ENCODE measurements at regions not wholly inside any gene's neighbourhood (a gene's known extent, or its start where the extent isn't known, plus 50 kb on each side); places are given as distances from the start of the nearest gene placed in this dataset.

GRCh38 chr6:27805347-27805746 is 106.8 kb downstream of the OR2B2 start:
- dilution Hi-C loops (cut with HindIII; ENCODE audit: low sequenced_read_pairs, unreplicated experiment): no loop called here
- no peak overlapping the region for H4K5ac ChIP-seq (ENCODE audit: low read depth, low read length)
- no peak overlapping the region for H3K56ac ChIP-seq (ENCODE audit: extremely low read depth, insufficient read depth, low read length)
- no peak overlapping the region for H2BK120ac ChIP-seq (ENCODE audit: low read depth, low read length)
- no peak overlapping the region for H3K18ac ChIP-seq (ENCODE audit: low read depth, low read length)
- 100% methylated on average over 1 of the region's 2 CpGs; no CpG with 5 or more reads in 1 of the 2 experiments for WGBS, 2 experiments (ENCODE audit: extremely low coverage in 2 of 2, insufficient read length in 1 of 2)
- POLR2A ChIA-PET (ENCODE audit: unreplicated experiment): no interaction called here
- no TSS peak for BruUV-seq (replicated peaks)
- H3K9me1 ChIP-seq (ENCODE audit: insufficient read depth, low read length): peaks cover 4% of the 10 kb centered on the region; the same call in 1 of the 2 replicates
- H3K27me3 ChIP-seq (ENCODE audit: control insufficient read depth, insufficient read depth, low read length): no peaks in the 10 kb centered on the region
- H4K91ac ChIP-seq (ENCODE audit: insufficient read depth, low read depth, low read length): no peak overlapping the region
- H4K20me1 ChIP-seq (ENCODE audit: insufficient read depth, low read length): no peaks in the 10 kb centered on the region
- H3K4me3 ChIP-seq (ENCODE audit: insufficient read depth, low read depth, low read length): no peak overlapping the region
- no peak overlapping the region for H4K8ac ChIP-seq (ENCODE audit: low read depth in 2 of 2, low read length in 2 of 2)
- no peak overlapping the region for H3K4ac ChIP-seq (ENCODE audit: low read depth, low read length)
- no peak for ATAC-seq (ENCODE audit: low read depth)
- CTCF ChIA-PET: no interaction called here
- H3K4me1 ChIP-seq (ENCODE audit: control insufficient read depth, insufficient read depth, low read length): peaks cover 2% of the 10 kb centered on the region
- H2BK5ac ChIP-seq (ENCODE audit: low read depth, low read length, poor library complexity, severe bottlenecking): no peak overlapping the region
- H3K9ac ChIP-seq (ENCODE audit: low read depth, low read length): no peak overlapping the region
- TF ChIP-seq POLR2A (IDR thresholded peaks at IDR 0.05; ENCODE audit: low read depth, low read length) (no peak), USF2 (IDR thresholded peaks at IDR 0.05; ENCODE audit: low read depth, low read length) (no peak), NFE2L2 (IDR thresholded peaks at IDR 0.05; ENCODE audit: low read depth, low read length) (no peak), CHD1 (IDR thresholded peaks at IDR 0.05; ENCODE audit: low read depth, low read length) (no peak), RCOR1 (IDR thresholded peaks at IDR 0.05; ENCODE audit: insufficient replicate concordance, low read length) (no peak), BHLHE40 (IDR thresholded peaks at IDR 0.05; ENCODE audit: low read depth, low read length) (no peak), MAZ (IDR thresholded peaks at IDR 0.05; ENCODE audit: borderline replicate concordance, low read depth, low read length) (no peak)
- TF ChIP-seq, protein P1, sequence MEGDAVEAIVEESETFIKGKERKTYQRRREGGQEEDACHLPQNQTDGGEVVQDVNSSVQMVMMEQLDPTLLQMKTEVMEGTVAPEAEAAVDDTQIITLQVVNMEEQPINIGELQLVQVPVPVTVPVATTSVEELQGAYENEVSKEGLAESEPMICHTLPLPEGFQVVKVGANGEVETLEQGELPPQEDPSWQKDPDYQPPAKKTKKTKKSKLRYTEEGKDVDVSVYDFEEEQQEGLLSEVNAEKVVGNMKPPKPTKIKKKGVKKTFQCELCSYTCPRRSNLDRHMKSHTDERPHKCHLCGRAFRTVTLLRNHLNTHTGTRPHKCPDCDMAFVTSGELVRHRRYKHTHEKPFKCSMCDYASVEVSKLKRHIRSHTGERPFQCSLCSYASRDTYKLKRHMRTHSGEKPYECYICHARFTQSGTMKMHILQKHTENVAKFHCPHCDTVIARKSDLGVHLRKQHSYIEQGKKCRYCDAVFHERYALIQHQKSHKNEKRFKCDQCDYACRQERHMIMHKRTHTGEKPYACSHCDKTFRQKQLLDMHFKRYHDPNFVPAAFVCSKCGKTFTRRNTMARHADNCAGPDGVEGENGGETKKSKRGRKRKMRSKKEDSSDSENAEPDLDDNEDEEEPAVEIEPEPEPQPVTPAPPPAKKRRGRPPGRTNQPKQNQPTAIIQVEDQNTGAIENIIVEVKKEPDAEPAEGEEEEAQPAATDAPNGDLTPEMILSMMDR (conservative IDR thresholded peaks at IDR 0.05; ENCODE audit: low read depth, low read length): no peak
- H3K9me3 ChIP-seq (ENCODE audit: control insufficient read depth, insufficient read depth, low read length): no peaks in the 10 kb centered on the region
- H3K4me2 ChIP-seq (ENCODE audit: low read depth, low read length): no peak overlapping the region
- in situ Hi-C loops (cut with MboI; ENCODE audit: low sequenced_read_pairs): loop anchor here (5.0 to 25.0 kb wide), 3 partner anchors 87 to 1493 kb away; a partner anchor contains a TSS
- no peak overlapping the region for H2AFZ ChIP-seq (replicated peaks; ENCODE audit: low read length, poor library complexity)
- H2BK15ac ChIP-seq (ENCODE audit: low read depth, low read length): no peak overlapping the region
- H3K23ac ChIP-seq (ENCODE audit: low read depth, low read length): no peak overlapping the region
- no peaks in the 10 kb centered on the region for H3K79me1 ChIP-seq (ENCODE audit: low read depth in 1 of 2, low read length in 2 of 2)
- no peak for DNase-seq
- no peak overlapping the region for H2BK20ac ChIP-seq (ENCODE audit: low read depth, low read length)
- H3K14ac ChIP-seq (replicated peaks; ENCODE audit: low read depth, low read length): no peak overlapping the region
- no peak overlapping the region for H3K27ac ChIP-seq (ENCODE audit: insufficient read depth, low read length)
- intact Hi-C loops (cut with micrococcal nuclease): loop anchor here (5.0 kb wide), 1 partner anchor 658 kb away; a partner anchor contains a TSS
- H2AK9ac ChIP-seq (replicated peaks; ENCODE audit: low read depth, low read length, poor library complexity): no peak overlapping the region
- H3K36me3 ChIP-seq (ENCODE audit: control insufficient read depth, insufficient read depth, low read length): no peaks in the 10 kb centered on the region
- no peak overlapping the region for H2AK5ac ChIP-seq (ENCODE audit: low read depth, low read length)

All from IMR-90 (cell line).